ENCODE measurements at regions not wholly inside any gene's neighbourhood (a gene's known extent, or its start where the extent isn't known, plus 50 kb on each side); places are given as distances from the start of the nearest gene placed in this dataset.

DNA sequence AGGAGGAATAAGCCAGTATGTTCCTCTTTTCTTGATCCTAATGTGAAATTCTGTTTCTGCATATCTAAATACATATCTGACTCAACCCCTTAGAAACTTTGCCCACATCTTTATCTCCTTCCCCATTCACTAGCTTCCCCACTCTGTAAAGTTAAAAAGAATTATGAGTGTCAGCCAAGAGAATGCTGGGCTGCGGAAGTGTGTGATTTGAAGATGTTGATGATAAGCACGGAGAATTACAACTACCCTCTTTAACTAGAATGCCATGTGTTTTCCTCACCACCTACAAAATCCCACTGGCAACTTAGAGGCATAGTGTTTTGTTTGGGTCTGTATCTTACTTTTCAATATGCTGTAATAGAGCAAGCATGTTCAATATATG lies 490.4 kb upstream of the FANCL start:
- no peak overlapping the region for H3K9ac ChIP-seq (ENCODE audit: low read length in 2 of 2)
- H3K9me3 ChIP-seq (ENCODE audit: control insufficient read depth in 2 of 2, low read length in 2 of 2), result no peaks in the 10 kb centered on the region
- H3K36me3 ChIP-seq (ENCODE audit: control insufficient read depth in 2 of 2, insufficient read depth in 2 of 2, low read length in 2 of 2), result no peaks in the 10 kb centered on the region
- no peak overlapping the region for H3K27ac ChIP-seq (ENCODE audit: low read length)
- no peak overlapping the region for H3K4me3 ChIP-seq (ENCODE audit: low read length in 2 of 2)
- H3K4me1 ChIP-seq (ENCODE audit: control insufficient read depth, insufficient read depth, low read length), result no peaks in the 10 kb centered on the region
- no peaks in the 10 kb centered on the region for H3K27me3 ChIP-seq (ENCODE audit: control insufficient read depth in 1 of 2, insufficient read depth in 2 of 2, low read length in 2 of 2)

- Histone ChIP-seq H3K4me1 (ENCODE audit: control insufficient read depth, insufficient read depth, low read length) (no peaks in the 10 kb centered on the region), H3K9ac (ENCODE audit: low read length in 2 of 2) (no peak overlapping the region), H3K27ac (ENCODE audit: low read length) (no peak overlapping the region), H3K27me3 (ENCODE audit: control insufficient read depth in 1 of 2, insufficient read depth in 2 of 2, low read length in 2 of 2) (no peaks in the 10 kb centered on the region), H3K4me3 (ENCODE audit: low read length in 2 of 2) (no peak overlapping the region), H3K36me3 (ENCODE audit: control insufficient read depth in 2 of 2, insufficient read depth in 2 of 2, low read length in 2 of 2) (no peaks in the 10 kb centered on the region), H3K9me3 (ENCODE audit: control insufficient read depth in 2 of 2, low read length in 2 of 2) (no peaks in the 10 kb centered on the region)
Observed at GRCh38 chr2:58730764-58731487, 489.8 kb upstream of the FANCL start.

DNA sequence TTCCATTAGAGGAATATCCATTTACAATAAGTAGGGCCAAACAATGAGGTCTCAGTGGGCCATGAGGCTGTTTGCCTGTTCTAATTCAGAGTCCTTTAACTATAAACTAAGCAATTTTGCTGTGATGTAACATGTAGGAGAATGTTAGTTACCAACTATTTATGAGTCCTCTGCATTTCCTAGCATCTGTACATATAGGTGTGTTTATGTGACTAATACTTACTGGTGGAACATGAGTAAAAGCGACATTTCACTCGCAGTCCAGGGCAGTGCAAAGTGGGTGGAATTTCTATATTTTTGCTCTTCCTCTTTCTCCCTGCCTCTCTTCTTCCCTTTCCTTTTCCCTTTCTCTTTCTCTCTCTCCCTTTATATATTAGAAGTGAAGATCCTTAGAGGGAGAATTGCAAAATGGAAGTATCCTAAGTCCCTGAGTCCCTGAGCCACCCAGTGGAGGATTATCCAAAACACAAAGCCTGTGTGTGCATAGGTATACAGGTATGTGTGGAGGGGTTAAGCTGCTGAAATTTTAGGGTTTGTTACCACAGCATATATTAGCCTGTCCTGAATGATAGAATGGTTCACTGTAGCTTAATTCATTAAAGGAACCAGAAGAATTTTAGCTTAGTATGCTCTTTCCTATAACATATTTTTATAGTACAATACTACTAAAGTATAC lies 487.0 kb upstream of the FANCL start:
- Histone ChIP-seq H3K4me3 (ENCODE audit: low read length in 2 of 2) (no peak overlapping the region), H3K27ac (ENCODE audit: low read length) (no peak overlapping the region), H3K4me1 (ENCODE audit: control insufficient read depth, insufficient read depth, low read length) (no peaks in the 10 kb centered on the region), H3K36me3 (ENCODE audit: control insufficient read depth in 2 of 2, insufficient read depth in 2 of 2, low read length in 2 of 2) (no peaks in the 10 kb centered on the region), H3K27me3 (ENCODE audit: control insufficient read depth in 1 of 2, insufficient read depth in 2 of 2, low read length in 2 of 2) (no peaks in the 10 kb centered on the region), H3K9me3 (ENCODE audit: control insufficient read depth in 2 of 2, low read length in 2 of 2) (no peaks in the 10 kb centered on the region), H3K9ac (ENCODE audit: low read length in 2 of 2) (no peak overlapping the region)

- H3K27me3 ChIP-seq (ENCODE audit: control insufficient read depth in 1 of 2, insufficient read depth in 2 of 2, low read length in 2 of 2), result no peaks in the 10 kb centered on the region
- H3K4me3 ChIP-seq (ENCODE audit: low read length in 2 of 2), result no peak overlapping the region
- H3K9me3 ChIP-seq (ENCODE audit: control insufficient read depth in 2 of 2, low read length in 2 of 2), result no peaks in the 10 kb centered on the region
- H3K36me3 ChIP-seq (ENCODE audit: control insufficient read depth in 2 of 2, insufficient read depth in 2 of 2, low read length in 2 of 2), result no peaks in the 10 kb centered on the region
- H3K9ac ChIP-seq (ENCODE audit: low read length in 2 of 2), result no peak overlapping the region
- no peak overlapping the region for H3K27ac ChIP-seq (ENCODE audit: low read length)
- H3K4me1 ChIP-seq (ENCODE audit: control insufficient read depth, insufficient read depth, low read length), result no peaks in the 10 kb centered on the region
Observed at GRCh38 chr2:58721912-58722591, 480.9 kb upstream of the FANCL start.

DNA sequence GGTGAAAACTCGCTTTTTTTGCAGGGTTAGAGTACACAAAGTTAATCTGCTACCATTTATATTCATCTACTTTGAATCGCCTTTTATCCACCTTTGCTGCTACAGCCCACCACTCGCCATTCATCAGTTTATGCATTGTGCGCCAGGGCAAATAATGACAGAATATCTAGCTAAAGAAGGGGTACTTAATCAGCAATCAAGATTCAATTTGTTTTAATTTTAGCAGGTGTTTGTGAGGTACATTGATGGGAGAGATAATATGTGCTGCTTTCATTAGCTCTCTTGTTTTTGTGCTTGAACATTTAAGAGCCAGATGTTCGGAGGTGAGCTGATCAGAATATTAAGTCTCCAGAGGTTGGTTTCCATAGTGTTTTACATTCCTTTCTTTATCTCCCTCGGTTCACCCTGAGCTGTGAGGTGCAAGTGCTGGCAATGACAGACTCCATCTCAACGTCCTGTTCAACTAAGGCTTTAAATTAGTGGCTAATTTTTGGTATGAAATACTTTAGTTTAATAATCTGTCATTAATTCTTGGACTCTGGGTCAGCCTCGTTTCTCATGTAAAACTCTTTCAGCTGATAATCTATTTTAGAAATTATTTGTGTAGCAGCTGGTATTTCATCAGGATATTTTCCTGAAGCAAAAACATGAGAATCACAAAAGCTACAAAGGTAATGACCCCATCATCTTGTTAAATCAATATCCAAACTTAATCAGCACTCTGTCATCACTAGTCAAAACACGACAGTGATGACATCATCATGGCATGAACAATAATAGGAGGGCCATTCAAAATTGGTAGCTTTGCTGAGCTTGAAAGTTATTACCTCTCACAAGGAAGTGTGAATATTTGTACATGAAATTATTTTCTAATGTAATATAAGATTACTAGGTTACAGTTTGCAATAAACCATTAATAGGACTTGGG lies 479.9 kb upstream of the FANCL start:
- H3K9me3 ChIP-seq (ENCODE audit: control insufficient read depth in 2 of 2, low read length in 2 of 2), result no peaks in the 10 kb centered on the region

GRCh38 chr2:58720033-58720769 lies 479.1 kb upstream of the FANCL start:
- H3K27ac ChIP-seq (ENCODE audit: low read length), result no peak overlapping the region
- H3K4me3 ChIP-seq (ENCODE audit: low read length in 2 of 2), result no peak overlapping the region
- H3K36me3 ChIP-seq (ENCODE audit: control insufficient read depth in 2 of 2, insufficient read depth in 2 of 2, low read length in 2 of 2), result no peaks in the 10 kb centered on the region
- no peaks in the 10 kb centered on the region for H3K4me1 ChIP-seq (ENCODE audit: control insufficient read depth, insufficient read depth, low read length)
- H3K27me3 ChIP-seq (ENCODE audit: control insufficient read depth in 1 of 2, insufficient read depth in 2 of 2, low read length in 2 of 2), result no peaks in the 10 kb centered on the region
- H3K9ac ChIP-seq (ENCODE audit: low read length in 2 of 2), result no peak overlapping the region
- no peaks in the 10 kb centered on the region for H3K9me3 ChIP-seq (ENCODE audit: control insufficient read depth in 2 of 2, low read length in 2 of 2)

More for the DNA sequence above, 479.9 kb upstream of the FANCL start:
- H3K27me3 ChIP-seq (ENCODE audit: control insufficient read depth in 1 of 2, insufficient read depth in 2 of 2, low read length in 2 of 2), result no peaks in the 10 kb centered on the region
- H3K27ac ChIP-seq (ENCODE audit: low read length), result no peak overlapping the region
- H3K9ac ChIP-seq (ENCODE audit: low read length in 2 of 2), result no peak overlapping the region
- no peaks in the 10 kb centered on the region for H3K4me1 ChIP-seq (ENCODE audit: control insufficient read depth, insufficient read depth, low read length)
- no peaks in the 10 kb centered on the region for H3K36me3 ChIP-seq (ENCODE audit: control insufficient read depth in 2 of 2, insufficient read depth in 2 of 2, low read length in 2 of 2)
- no peak overlapping the region for H3K4me3 ChIP-seq (ENCODE audit: low read length in 2 of 2)

DNA sequence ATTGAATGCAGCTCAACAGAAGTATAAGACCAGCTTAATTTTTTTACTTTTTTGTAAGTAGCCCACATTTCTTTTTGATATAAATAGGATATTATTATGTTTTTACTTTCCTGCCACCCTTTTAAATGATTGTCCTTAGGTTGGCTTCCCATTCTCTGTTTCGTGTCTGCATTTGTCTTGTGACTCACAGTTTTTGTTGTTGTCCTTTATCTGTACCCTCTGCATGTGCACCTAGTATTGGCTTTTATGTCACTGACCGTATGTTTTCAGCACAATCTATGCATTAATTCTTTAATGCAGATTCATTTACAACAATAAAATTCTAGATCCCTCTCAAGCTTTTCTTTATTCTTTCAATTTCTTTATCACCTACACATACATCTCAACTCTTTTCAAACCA lies 474.2 kb upstream of the FANCL start:
- H3K27ac ChIP-seq (ENCODE audit: low read length), result no peak overlapping the region
- no peaks in the 10 kb centered on the region for H3K4me1 ChIP-seq (ENCODE audit: control insufficient read depth, insufficient read depth, low read length)
- H3K36me3 ChIP-seq (ENCODE audit: control insufficient read depth in 2 of 2, insufficient read depth in 2 of 2, low read length in 2 of 2), result no peaks in the 10 kb centered on the region
- H3K27me3 ChIP-seq (ENCODE audit: control insufficient read depth in 1 of 2, insufficient read depth in 2 of 2, low read length in 2 of 2), result no peaks in the 10 kb centered on the region
- no peaks in the 10 kb centered on the region for H3K9me3 ChIP-seq (ENCODE audit: control insufficient read depth in 2 of 2, low read length in 2 of 2)
- H3K4me3 ChIP-seq (ENCODE audit: low read length in 2 of 2), result no peak overlapping the region
- no peak overlapping the region for H3K9ac ChIP-seq (ENCODE audit: low read length in 2 of 2)

GRCh38 chr2:58714238-58714637 lies 473.1 kb upstream of the FANCL start:
- Histone ChIP-seq H3K9me3 (ENCODE audit: control insufficient read depth in 2 of 2, low read length in 2 of 2) (no peaks in the 10 kb centered on the region), H3K4me1 (ENCODE audit: control insufficient read depth, insufficient read depth, low read length) (no peaks in the 10 kb centered on the region), H3K4me3 (ENCODE audit: low read length in 2 of 2) (no peak overlapping the region), H3K36me3 (ENCODE audit: control insufficient read depth in 2 of 2, insufficient read depth in 2 of 2, low read length in 2 of 2) (no peaks in the 10 kb centered on the region), H3K27me3 (ENCODE audit: control insufficient read depth in 1 of 2, insufficient read depth in 2 of 2, low read length in 2 of 2) (no peaks in the 10 kb centered on the region), H3K27ac (ENCODE audit: low read length) (no peak overlapping the region), H3K9ac (ENCODE audit: low read length in 2 of 2) (no peak overlapping the region)

- no peak overlapping the region for H3K4me3 ChIP-seq (ENCODE audit: low read length in 2 of 2)
- no peaks in the 10 kb centered on the region for H3K4me1 ChIP-seq (ENCODE audit: control insufficient read depth, insufficient read depth, low read length)
- H3K9ac ChIP-seq (ENCODE audit: low read length in 2 of 2), result no peak overlapping the region
- no peaks in the 10 kb centered on the region for H3K9me3 ChIP-seq (ENCODE audit: control insufficient read depth in 2 of 2, low read length in 2 of 2)
- H3K36me3 ChIP-seq (ENCODE audit: control insufficient read depth in 2 of 2, insufficient read depth in 2 of 2, low read length in 2 of 2), result no peaks in the 10 kb centered on the region
- H3K27ac ChIP-seq (ENCODE audit: low read length), result no peak overlapping the region
- H3K27me3 ChIP-seq (ENCODE audit: control insufficient read depth in 1 of 2, insufficient read depth in 2 of 2, low read length in 2 of 2), result no peaks in the 10 kb centered on the region
Observed at GRCh38 chr2:58710795-58711279, 469.7 kb upstream of the FANCL start.
